Tibial artery (tissue), 4 donors: ENCODE measurements at regions not wholly inside any gene's neighbourhood (a gene's known extent, or its start where the extent isn't known, plus 50 kb on each side); places are given as distances from the start of the nearest gene placed in this dataset.
"Not testable (repeated sequence)": the region's sequence is repeated elsewhere in the genome, so short reads cannot be mapped to it uniquely, and the experiment has no call there.

ENCODE experiments used
- DNase-seq, 2 donors: peaks; one replicate each; pipeline ENCODE4 v3.0.0-alpha.2; 2019
- H3K27ac ChIP-seq, 2 donors: fragments of 200-600 bp; sonication (generic) in 1 of 2; 1 replicate in 1 of 2; 2 replicates in 1 of 2; pipeline ENCODE4 v1.5.1; 2018 to 2019; ENCODE audit warnings: mild to moderate bottlenecking in 1 of 2
- H3K27me3 ChIP-seq, 2 donors: fragments of 200-600 bp; sonication (generic) in 1 of 2; one replicate each; pipeline versions ENCODE4 v1.5.1 to v1.6.0; 2016 to 2019
- H3K36me3 ChIP-seq, 3 donors: fragments of 200-600 bp; sonication (generic) in 2 of 3; one replicate each; pipeline ENCODE4 v1.5.1; 2016 to 2019; ENCODE audit warnings: mild to moderate bottlenecking in 2 of 3
- H3K4me1 ChIP-seq, 4 donors: fragments of 200-600 bp; sonication (generic) in 2 of 4; 1 replicate in 3 of 4; 2 replicates in 1 of 4; pipeline ENCODE4 v1.5.1; 2016 to 2019
- H3K4me3 ChIP-seq, 2 donors: fragments of 200-600 bp; sonication (generic) in 1 of 2; 1 replicate in 1 of 2; 2 replicates in 1 of 2; pipeline ENCODE4 v1.5.1; 2018 to 2019; ENCODE audit warnings: mild to moderate bottlenecking in 2 of 2
- H3K9me3 ChIP-seq, 3 donors: fragments of 200-600 bp; sonication (generic) in 1 of 3; one replicate each; pipeline ENCODE4 v1.5.1; 2016 to 2019
- intact Hi-C: fragments of 100-400 bp; cut with DNase I; formaldehyde crosslinking; loops from one replicate; pipeline ENCODE4 v1.15.0; 2023; ENCODE audit warnings: low total_unique reads
- TF ChIP-seq, protein P1 (sequence below), 2 experiments: fragments of 200-600 bp in 1 of 2; fragments of 450-650 bp in 1 of 2; IDR thresholded peaks; one replicate each; pipeline ENCODE4 v1.5.1; 2017 to 2019; ENCODE audit warnings: antibody characterized with exemption in 2 of 2, mild to moderate bottlenecking in 1 of 2, moderate library complexity in 1 of 2

GRCh38 chr6:66278115-66278514, 571.1 kb upstream of the EYS start:
- no peaks in the 10 kb centered on the region for H3K27me3 ChIP-seq
- peak overlapping the region; percentile 24 to 41 for H3K27ac ChIP-seq
- H3K4me3 ChIP-seq = no peak overlapping the region
- TF ChIP-seq, protein P1, sequence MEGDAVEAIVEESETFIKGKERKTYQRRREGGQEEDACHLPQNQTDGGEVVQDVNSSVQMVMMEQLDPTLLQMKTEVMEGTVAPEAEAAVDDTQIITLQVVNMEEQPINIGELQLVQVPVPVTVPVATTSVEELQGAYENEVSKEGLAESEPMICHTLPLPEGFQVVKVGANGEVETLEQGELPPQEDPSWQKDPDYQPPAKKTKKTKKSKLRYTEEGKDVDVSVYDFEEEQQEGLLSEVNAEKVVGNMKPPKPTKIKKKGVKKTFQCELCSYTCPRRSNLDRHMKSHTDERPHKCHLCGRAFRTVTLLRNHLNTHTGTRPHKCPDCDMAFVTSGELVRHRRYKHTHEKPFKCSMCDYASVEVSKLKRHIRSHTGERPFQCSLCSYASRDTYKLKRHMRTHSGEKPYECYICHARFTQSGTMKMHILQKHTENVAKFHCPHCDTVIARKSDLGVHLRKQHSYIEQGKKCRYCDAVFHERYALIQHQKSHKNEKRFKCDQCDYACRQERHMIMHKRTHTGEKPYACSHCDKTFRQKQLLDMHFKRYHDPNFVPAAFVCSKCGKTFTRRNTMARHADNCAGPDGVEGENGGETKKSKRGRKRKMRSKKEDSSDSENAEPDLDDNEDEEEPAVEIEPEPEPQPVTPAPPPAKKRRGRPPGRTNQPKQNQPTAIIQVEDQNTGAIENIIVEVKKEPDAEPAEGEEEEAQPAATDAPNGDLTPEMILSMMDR (IDR thresholded peaks at IDR 0.05) = no peak
- H3K9me3 ChIP-seq = no peaks in the 10 kb centered on the region
- intact Hi-C loops = no loop called here
- H3K4me1 ChIP-seq = peaks cover 0 to 34% (median 8%) of the 10 kb centered on the region in 4 donors
- H3K36me3 ChIP-seq = no peaks in the 10 kb centered on the region
- no peak for DNase-seq

- Histone ChIP-seq H3K36me3 (no peaks in the 10 kb centered on the region), H3K4me3 (no peak overlapping the region), H3K27me3 (no peaks in the 10 kb centered on the region), H3K4me1 (peaks cover 0 to 34% (median 8%) of the 10 kb centered on the region in 4 donors), H3K9me3 (no peaks in the 10 kb centered on the region), H3K27ac (peak overlapping the region; percentile 24 to 41)
- TF ChIP-seq, protein P1 (IDR thresholded peaks at IDR 0.05) = no peak
- intact Hi-C loops = no loop called here
- no peak for DNase-seq
Observed at GRCh38 chr6:66277400-66277799, 570.4 kb upstream of the EYS start.

DNA sequence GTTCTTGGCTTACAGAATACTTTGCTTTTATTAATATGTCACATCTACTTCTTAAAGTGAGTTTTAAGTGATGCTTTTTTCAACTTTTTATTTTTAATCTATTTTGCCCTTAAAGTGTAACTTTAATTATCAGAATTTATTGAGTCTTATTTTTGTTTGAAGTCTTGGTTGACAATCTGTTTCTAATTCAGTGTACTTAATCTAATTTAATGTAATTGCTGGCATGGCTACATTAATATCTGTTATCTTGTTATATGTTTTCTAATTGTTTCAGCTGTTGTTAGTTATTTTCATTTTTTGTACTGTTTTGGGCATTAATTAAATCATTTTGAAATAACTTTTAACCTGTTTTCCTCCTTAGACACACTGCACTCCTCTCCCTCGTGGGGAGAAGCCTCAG, 558.7 kb upstream of the EYS start:
- Histone ChIP-seq H3K4me3 (no peak overlapping the region), H3K27me3 (no peaks in the 10 kb centered on the region), H3K27ac (no peak overlapping the region), H3K36me3 (no peaks in the 10 kb centered on the region), H3K4me1 (no peaks in the 10 kb centered on the region), H3K9me3 (no peaks in the 10 kb centered on the region)
- TF ChIP-seq, protein P1 (IDR thresholded peaks at IDR 0.05) = no peak
- intact Hi-C loops = no loop called here
- no peak for DNase-seq

DNA sequence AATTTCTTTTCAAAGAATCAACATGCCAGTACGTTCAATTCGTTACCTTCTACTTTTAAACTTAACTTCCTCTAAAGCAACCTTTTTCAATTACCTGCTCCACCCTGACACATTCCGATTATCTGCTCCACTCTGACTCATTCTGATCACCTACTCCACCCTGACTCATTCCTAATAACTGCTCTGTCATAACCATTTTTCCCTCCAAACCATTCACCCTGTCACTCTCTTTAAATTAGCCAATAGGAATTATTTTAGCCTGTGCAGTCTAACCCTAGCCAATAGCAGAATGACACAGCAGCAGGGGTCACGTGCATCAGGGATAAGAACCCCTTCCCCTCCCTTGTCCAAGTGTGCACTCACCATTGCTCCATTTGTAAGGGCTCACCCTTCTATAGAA, 557.4 kb upstream of the EYS start:
- Histone ChIP-seq H3K9me3 (peaks cover 0 to 5% (median 0%) of the 10 kb centered on the region in 3 donors), H3K4me3 (no peak overlapping the region), H3K36me3 (no peaks in the 10 kb centered on the region), H3K27ac (no peak overlapping the region), H3K4me1 (no peaks in the 10 kb centered on the region), H3K27me3 (no peaks in the 10 kb centered on the region)
- DNase-seq = no peak
- intact Hi-C loops = no loop called here
- TF ChIP-seq, protein P1 (IDR thresholded peaks at IDR 0.05) = no peak

- H3K27ac ChIP-seq, H3K4me1 ChIP-seq, H3K27me3 ChIP-seq, DNase-seq, H3K36me3 ChIP-seq, intact Hi-C loops, H3K4me3 ChIP-seq: not testable (repeated sequence)
- H3K9me3 ChIP-seq = peaks cover 0 to 14% (median 6%) of the 10 kb centered on the region in 3 donors
Observed at GRCh38 chr6:66258731-66259487, 551.9 kb upstream of the EYS start.

DNA sequence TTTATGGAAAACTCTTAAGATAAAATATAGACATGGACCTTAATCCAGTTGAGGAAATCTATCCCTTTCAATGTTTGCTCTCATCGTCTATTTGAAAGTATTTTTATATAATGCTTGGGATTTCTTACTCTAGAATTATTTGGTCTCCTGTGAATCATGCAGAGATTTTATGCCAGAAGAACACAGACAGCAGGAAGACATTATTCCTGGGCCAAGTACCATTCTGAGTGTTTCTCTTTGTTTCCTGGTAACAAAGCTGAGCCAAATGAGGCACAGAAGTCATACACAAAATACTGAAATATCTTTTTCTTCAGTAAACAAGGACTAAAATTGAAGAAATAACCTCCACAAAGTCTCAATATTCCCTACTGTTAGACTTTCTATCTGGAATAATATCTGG, 538.2 kb upstream of the EYS start:
- H3K9me3 ChIP-seq = no peaks in the 10 kb centered on the region
- H3K4me3 ChIP-seq = no peak overlapping the region
- TF ChIP-seq, protein P1 (IDR thresholded peaks at IDR 0.05) = no peak
- H3K27me3 ChIP-seq = no peaks in the 10 kb centered on the region
- no peaks in the 10 kb centered on the region for H3K4me1 ChIP-seq
- no peak for DNase-seq
- H3K27ac ChIP-seq = no peak overlapping the region
- H3K36me3 ChIP-seq = no peaks in the 10 kb centered on the region
- intact Hi-C loops = no loop called here
